GM18873 (cell line): ENCODE measurements at regions not wholly inside any gene's neighbourhood (a gene's known extent, or its start where the extent isn't known, plus 50 kb on each side); places are given as distances from the start of the nearest gene placed in this dataset.
"Not testable (repeated sequence)": the region's sequence is repeated elsewhere in the genome, so short reads cannot be mapped to it uniquely, and the experiment has no call there.

ENCODE experiments used
- ATAC-seq: cut with Tn5 transposase; IDR thresholded peaks from one replicate; pipeline ENCODE4 v1.9.1; 2021; ENCODE audit warnings: mild to moderate bottlenecking, moderate library complexity, moderate number of reproducible peaks; ENCODE audit not compliant: unreplicated experiment, low FRiP score

DNA sequence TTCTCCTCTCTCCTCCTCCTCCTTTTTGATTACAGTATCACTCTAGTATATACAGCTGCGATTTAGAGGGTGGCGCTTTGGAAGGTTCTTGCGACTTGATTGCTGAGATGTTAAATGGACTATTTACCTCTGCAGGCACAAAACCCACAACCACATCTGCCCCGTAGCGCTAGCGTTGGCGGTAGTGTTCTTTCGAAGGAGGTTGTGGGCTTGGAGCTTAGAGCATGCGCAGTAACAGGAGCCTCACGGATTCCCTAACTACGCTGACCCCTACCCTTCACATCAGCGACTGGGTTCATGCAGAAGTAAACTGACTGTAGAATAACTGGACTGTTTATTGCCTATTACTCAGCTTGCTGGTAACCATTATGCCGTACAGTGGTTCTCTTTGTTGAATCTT is 58.0 kb downstream of the CGGBP1 start:
- ATAC-seq: no peak

DNA sequence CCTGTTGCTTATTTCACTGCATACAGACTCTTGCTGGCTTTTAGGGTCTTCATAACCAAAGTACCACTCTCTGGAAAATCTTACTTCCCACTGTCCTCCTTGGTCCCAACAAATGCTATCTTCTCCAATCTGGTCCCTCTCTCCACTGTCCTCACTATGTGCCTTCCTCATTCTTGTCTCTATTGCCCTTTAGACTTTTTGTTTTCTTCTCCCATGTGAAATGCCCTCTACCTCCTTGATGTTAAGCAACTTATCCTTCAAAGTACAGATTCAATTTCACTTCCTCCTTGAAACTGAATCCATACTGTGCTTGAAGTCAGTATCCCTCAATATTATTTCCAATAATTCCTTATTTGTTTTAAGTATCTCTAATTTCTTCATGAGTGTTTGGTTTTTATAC is 60.8 kb downstream of the CGGBP1 start:
- no peak for ATAC-seq

DNA sequence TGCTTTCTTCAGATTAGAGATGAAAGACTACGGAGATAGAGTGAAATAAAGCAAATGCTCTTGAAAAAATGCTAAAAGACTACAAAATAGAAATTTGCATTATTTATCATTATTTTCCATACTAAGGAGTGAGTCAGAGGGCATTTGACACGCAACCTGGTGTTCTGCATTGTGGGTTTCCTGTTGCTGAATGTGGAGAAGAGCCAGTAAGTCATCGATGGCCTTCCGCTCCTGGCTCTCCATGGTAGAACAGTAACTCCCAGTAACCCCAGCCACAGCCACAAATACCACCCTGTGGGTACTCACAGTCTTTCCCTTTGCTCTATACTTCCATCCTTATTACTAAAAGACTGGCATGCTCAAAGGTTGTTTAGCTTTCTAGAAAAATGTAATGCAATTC is 61.5 kb downstream of the CGGBP1 start:
- peak; percentile 96 for ATAC-seq

DNA sequence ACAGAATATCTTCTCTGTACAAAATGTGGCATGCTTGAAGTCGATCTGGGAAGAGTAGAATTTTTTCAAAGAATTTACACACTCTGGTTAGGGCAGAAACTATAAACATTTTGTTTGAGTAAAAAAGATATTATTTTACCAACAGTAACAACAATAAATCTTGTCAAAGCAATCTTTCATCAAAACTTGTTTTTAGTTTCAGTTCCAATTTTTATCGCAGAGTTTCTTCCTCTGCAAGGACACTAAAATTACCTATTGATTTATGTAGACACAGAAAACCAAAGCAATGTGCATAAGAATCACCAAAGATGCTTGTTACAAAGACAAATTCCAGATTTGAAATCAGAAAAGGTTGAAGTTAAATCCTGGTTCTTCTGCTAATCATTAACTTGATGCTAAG is 61.9 kb downstream of the CGGBP1 start:
- ATAC-seq: no peak

DNA sequence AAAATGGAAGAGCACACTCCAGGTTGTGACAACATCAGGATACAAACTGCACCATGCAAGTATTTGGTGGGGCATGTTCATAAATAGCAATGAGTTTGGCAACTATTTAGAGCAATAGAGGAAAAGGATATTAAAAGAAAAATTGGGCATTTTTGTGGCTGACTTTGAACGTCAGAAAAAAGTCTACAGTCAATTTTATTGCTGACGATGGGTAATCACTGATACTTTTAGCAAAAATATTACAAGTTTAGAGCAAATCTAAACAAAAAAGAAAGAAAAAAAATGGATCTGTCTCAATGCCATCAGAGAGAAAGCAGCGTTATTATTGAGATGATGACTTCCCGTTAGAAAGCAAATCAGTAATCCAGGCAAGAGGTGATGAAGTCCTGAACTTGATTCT is 65.2 kb downstream of the CGGBP1 start:
- no peak for ATAC-seq

DNA sequence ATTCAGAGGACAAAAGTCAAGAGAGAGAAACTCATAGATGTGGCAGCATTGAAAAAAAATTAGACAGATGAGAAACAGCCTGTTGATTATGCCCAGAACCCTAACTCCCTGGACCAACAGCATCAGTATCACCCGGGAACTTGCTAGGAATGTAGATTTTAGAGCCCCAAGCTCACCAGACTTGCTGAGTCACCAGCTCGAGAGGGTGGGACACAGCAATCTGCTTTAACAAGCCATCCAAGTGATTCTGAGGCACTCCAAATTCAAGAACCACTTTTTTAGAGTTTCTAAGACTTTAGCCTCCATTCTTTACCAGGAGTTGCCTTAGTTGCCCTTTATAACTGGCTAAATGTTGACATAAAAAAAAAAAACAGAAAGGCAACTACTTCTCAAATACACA is 70.9 kb downstream of the CGGBP1 start:
- no peak for ATAC-seq

DNA sequence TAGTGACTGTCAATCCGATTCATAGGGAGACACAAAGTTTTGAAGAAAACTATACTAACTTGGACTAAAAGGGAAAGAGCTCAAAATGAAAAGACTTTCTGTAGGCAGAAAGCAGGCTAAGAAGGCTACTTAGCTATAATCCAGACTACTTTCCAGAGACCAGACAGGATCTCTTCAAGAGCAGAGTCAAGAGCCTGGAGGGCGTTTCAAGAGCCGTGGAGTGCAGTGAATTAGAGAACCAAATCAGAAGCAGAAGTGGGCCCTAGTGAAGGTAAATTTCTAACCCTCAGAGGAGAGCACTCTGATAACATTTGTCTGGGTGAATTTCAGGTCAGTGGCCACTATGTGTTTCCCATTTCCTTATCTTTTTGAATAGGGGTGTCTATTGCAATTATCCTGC is 76.4 kb downstream of the CGGBP1 start:
- no peak for ATAC-seq

DNA sequence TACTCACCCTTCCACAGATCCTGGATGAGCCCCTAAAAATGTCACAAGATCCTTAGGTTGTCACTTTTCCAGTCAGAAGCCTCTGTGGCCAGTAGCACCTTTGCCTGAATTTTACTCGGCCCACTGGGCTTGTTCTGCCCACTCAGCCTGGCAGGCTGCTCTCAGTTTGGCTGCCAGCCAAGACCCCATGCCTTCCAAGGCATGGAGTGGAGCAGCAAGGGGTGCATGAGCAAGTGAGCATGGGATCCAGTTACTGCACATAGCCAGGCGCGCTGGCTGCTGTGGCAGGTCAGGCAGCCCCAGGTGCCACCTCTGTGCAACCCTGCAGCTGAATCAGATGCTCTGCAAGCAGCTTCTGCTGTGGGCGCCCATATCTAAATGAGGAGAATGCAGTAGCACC is 79.3 kb downstream of the CGGBP1 start:
- ATAC-seq: no peak

DNA sequence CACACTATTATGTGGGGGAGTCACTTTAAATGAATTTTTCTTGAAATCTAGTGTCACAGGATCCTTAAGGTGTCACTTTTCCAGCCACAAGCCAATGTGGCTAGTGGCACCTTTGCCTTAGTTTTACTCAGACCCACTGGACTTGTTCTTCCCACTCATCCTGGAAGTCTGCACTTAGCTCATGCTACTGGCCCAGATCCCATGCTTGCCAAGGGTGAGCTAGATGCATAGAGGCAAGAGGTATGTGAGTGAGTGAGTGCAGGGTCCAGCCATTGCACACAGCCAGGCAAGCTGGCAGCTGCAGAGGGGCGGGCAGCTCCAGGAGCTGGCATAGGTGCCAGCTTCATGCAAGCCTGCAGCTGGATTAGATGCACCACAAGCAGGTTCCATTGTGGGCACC is 81.0 kb downstream of the CGGBP1 start:
- ATAC-seq: no peak

DNA sequence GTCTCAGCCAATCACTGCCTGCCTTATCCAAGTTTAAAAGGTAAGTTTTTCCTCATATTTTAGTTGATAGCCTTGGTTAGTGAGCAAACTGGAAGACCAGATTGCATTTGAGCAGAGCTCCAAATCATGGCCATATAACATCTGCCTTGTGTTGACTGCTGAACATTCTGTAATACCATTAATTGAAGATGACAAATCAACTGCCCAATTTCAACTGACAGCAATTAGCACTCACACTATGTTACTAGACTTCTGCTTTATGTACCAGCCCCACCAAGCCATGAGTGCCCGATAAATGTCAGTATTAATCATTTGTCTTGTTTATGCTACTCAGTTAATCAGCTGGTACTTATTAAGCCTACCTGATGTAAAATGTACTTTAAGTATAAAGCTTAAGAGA is 83.1 kb downstream of the CGGBP1 start:
- no peak for ATAC-seq

DNA sequence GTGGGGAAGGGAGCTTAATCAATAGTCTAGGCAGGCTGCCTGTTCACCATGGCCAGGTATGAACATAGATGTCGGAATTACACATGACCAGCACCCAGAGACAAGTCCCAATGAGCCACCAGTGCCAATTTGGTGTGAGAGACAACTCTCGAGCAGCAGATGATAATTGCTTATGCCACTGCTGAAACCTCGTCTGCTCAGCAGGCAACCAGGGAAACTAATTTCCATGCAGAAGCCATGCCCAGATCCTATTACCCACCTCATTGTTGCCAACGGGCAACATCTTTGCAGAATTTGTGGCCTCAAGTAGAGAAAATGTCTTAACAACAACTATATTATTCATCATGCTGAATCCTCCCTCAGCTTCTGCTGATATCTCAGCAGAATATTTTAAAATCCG is 84.9 kb downstream of the CGGBP1 start:
- ATAC-seq: no peak

DNA sequence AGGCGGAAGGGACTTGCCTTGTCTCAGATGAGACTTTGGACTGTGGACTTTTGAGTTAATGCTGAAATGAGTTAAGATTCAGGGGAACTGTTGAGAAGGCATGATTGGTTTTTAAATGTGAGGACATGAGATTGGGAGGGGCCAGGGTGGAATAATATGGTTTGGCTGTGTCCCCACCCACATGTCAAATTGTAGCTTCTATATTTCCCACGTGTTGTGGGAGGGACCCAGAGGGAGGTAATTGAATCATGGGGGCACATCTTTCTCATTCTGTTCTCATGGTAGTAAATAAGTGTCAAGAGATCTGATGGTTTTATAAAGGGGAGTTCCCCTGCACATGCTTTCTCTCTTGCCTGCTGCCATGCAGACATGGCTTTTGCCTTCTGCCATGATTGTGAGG is 89.2 kb downstream of the CGGBP1 start:
- no peak for ATAC-seq

DNA sequence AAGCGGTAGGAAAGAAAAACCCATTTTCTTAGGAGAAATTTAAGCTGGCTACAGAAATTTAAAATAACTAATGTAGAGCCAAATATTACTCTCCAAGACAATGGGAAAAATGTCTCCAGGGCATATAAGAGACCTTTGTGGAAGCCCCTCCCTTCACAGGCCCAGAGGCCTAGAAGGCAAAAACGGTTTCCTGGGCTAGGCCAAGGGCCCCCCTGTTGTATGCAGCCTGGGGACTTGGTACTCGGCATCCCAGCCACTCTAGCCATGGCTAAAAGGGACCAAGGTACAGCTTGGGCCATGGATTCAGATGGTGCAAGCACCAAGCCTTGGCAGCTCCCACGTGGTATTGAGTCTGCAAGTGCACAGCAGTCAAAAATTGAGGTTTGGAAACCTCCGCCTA is 90.1 kb downstream of the CGGBP1 start:
- no peak for ATAC-seq

DNA sequence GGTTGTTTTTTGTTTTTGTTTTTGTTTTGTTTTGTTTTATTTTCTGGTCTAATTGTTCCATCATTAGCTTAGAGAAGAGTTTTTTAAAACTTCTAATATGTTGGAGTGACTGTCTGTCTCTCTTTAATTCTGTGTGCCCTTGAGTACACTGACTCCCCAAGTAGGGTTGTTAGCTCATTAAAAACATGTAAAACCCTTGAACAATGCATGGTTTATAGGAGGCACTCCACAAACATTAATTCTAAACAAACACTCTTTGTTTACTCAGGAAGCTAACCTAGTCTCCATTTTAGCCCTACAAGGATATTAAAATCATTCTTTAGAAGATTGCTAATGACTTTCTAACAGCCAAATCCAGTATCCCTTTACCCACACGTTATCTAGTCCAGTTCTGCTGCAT is 100.5 kb downstream of the CGGBP1 start:
- ATAC-seq: no peak

DNA sequence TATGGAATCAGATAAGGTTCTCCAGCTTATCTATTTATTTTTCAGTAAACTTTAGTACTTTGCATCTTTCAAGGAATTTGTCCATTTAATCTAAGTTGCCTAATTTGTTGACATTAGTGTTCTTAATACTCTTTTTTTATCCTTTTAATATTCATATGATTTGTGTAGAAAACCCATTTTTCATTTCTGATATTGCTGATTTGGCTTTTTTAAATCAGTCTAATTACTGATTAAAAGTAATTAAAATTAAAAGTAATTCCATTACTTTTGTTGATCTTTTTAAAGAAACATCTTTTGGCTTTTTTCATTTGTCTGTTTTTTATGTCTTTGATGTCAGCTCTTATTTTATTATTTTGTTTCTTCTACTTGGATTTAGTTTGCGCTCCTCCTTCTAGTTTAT is 101.2 kb downstream of the CGGBP1 start:
- ATAC-seq: no peak

DNA sequence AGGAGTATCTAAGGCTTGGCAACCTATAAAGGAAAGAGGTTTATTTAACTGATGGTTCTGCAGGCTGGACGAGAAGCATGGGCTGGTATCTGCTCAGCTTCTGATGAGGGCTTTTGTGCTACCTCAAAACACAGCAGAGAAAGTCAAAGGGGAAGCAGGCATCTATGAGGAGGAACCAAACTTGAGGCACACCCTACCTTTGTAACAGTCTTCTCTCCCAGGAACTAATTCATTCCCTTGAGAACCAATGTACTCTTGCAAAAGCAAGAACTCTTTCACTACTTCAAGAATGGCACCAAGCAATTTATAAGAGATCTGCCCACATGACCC is 109.0 kb downstream of the CGGBP1 start:
- ATAC-seq: no peak

DNA sequence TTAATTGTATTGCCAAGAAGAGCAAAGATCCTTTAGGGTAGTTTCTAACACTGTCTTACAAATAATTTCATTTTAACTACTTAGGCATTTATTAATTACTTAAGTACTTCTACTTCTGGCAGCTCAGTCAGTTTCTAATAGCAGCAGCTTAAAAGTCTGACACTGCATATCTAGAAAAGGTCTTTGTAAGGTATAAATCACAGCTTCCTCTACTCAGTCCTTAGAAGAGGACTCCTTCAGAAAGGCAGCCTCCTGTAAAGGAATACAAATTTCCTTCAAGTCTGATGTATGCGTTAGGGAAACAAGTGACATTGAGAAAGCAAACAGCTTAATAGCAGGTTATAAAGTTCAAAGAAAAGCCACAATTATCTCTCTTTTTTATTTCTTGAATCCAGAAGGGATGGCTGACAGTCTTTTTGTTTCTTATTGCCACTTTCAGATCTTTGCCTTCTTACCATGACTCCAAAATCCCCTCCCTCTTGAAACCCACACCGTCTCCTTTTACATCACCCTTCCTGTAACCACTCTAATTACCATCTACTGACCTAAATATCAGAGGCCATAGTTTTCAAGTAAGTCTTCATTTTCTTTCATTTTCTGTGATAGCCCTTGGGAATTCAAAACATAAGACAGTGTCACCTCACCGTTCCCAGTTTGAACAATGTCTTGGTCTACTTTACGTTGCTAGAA is 109.5 kb downstream of the CGGBP1 start:
- peak; percentile 93 for ATAC-seq

DNA sequence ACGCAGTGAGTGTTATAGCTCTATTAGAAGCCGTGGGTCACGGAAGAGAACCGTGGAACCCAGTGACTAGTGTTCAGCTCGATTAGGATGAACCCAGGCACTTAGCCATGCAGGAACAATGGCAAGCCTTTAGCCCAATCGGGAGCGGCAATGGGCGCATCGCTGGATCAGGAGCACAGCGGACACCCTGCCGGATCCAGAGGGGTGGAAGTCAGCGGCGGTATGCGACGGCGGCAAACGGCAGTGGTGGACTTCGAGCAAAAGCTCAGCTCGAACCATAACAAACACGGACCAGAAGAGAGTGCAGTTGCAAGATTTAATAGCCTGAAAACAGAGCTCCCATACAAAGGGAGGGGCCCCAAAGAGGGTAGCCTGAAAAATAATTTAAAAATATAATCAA is 112.8 kb downstream of the CGGBP1 start:
- ATAC-seq: not testable (repeated sequence)

DNA sequence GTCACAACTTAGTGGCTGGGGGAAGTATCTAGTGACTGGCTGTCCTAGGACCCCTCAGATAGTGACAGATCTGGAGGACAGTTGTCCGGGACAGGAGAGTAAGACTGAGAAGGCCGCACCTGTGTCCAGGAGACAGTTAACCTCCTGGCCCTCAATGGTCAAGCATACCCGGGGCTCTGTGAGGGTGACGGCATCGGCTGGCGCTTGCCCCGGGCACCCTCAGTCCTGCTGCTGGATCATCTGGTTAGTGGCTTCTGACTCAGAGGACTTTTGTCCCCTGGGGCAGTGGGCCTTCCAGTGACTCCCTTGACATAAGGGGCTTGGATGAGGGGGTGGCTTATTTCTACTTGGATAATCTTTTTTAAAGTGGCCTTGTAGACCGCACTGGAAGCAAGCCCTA is 116.5 kb downstream of the CGGBP1 start:
- ATAC-seq: not testable (repeated sequence)

DNA sequence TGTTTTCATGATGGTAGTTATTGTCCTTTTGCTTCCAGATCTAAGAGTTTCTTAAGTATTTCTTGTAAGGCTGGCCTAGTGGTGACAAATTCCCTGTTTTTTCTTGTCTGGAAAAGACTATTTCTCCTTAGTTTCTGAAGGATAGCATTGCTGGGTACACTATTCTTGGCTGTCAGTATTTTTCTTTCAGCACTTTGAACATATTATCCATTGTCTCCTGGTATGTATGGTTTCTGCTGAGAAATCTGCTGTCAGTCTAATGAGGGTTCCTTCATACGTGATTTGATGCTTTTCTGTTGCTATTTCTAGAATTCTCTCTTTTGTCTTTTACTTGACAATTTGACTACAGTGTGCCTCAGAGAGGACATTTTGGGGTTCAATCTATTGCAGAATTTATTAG is 134.3 kb downstream of the CGGBP1 start:
- no peak for ATAC-seq

DNA sequence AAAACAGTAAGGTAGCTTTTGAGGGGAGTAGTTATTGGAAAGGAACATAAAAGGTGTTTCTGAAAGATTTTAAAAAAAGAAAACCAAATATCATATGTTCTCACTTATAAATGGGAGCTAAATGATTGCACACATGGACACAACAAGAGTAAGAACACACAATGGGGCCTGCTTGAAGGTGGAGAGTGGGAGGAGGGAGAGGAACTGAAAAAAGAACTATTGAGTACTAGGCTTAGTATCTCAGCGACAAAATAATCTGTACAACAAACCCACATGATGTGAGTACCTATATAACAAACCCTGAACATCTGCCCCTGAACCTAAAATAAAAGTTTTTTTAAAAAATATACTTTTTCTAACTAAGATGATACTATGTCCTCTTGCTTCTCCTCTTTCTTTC is 138.3 kb downstream of the CGGBP1 start:
- ATAC-seq: no peak

DNA sequence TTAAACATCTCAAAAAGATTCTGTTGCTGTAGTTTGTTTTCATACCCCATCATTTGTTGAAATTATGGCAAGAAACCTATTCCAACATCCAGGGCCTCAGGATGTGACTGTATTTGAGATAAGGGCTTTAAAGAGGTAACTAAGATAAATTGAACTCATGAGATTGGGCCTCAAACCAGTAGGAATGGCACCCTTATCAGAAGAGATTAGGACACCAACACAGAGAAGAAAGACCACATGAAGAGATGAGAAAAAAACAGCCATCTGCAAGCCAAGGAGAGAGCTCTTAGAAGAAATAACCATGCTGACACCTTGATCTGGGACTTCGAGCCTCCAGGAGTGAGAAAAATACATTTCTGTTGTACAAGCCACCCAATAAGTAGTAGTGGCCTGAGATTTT is 157.7 kb downstream of the CGGBP1 start:
- no peak for ATAC-seq

DNA sequence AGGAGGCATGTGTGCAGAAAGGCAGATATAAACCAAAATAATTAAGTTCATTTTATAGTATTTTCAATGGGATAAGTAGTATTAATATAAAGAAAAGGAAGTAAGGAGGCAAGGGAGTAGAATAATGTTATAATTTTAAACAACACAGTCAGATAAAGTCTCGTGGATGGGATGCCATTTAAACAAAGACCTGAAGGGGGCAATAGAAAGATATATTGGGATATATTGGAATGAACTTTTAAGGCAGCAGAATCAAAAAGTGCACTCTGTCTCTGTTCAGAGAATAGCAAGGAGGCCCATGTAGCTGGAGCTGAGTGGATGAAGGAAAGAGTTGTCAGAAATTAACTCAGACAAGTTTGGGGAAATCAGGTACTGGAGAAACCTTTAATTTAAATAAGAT is 158.7 kb downstream of the CGGBP1 start:
- no peak for ATAC-seq
